H1 (cell line): ENCODE measurements at regions not wholly inside any gene's neighbourhood (a gene's known extent, or its start where the extent isn't known, plus 50 kb on each side); places are given as distances from the start of the nearest gene placed in this dataset.

ENCODE experiments used
- CTCF ChIA-PET: fragments of 300-600 bp; sonication (Branson Sonifier 250); formaldehyde crosslinking; loops from one replicate; lab custom pipeline; 2021; ENCODE audit not compliant: partially characterized antibody; lab: Charles Lee
- POLR2A ChIA-PET: fragments of 300-600 bp; sonication (Branson Sonifier 250); formaldehyde crosslinking; loops from one replicate; lab custom pipeline; 2021; ENCODE audit warnings: inconsistent platforms; ENCODE audit not compliant: partially characterized antibody; lab: Charles Lee
- DNase-seq, 2 experiments: peaks; one replicate each; pipeline versions ENCODE4 v3.0.0 to v3.0.0-alpha.2; 2010 to 2022; ENCODE audit warnings: low spot score in 2 of 2, low read depth in 1 of 2, mixed read lengths in 1 of 2
- FAIRE-seq: peaks from 2 replicates; lab custom pipeline; 2011; peaks lifted over from hg19 to GRCh38; lab: Jason Lieb, UNC
- H2AFZ ChIP-seq: 2 replicates; pipeline ENCODE4 v1.8.1; 2012; ENCODE audit warnings: low read length, inconsistent platforms
- H2AK5ac ChIP-seq: 2 replicates; pipeline ENCODE4 v1.6.1; 2013; ENCODE audit warnings: low read depth, low read length
- H2BK120ac ChIP-seq: replicated peaks from 2 replicates; pipeline ENCODE3; 2013; ENCODE audit warnings: low read depth, low read length, inconsistent platforms
- H2BK12ac ChIP-seq: 2 replicates; pipeline ENCODE4 v1.6.1; 2013; ENCODE audit warnings: low read depth, low read length
- H2BK15ac ChIP-seq: 2 replicates; pipeline ENCODE4 v1.6.1; 2013; ENCODE audit warnings: low read length
- H2BK20ac ChIP-seq: 2 replicates; pipeline ENCODE4 v1.6.1; 2013; ENCODE audit warnings: low read length
- H2BK5ac ChIP-seq: 2 replicates; pipeline ENCODE4 v1.6.1; 2013; ENCODE audit warnings: low read depth, low read length
- H3K14ac ChIP-seq: 2 replicates; pipeline ENCODE4 v1.6.1; 2013; ENCODE audit warnings: inconsistent platforms; ENCODE audit not compliant: insufficient read length
- H3K18ac ChIP-seq: 2 replicates; pipeline ENCODE4 v1.6.1; 2013; ENCODE audit warnings: low read length; ENCODE audit errors: extremely low read depth
- H3K23ac ChIP-seq: 2 replicates; pipeline ENCODE4 v1.6.1; 2013; ENCODE audit warnings: inconsistent platforms; ENCODE audit not compliant: insufficient read length
- H3K23me2 ChIP-seq: 2 replicates; pipeline ENCODE4 v1.6.1; 2013; ENCODE audit warnings: low read depth, low read length
- H3K27ac ChIP-seq: 2 replicates; pipeline ENCODE4 v1.6.1; 2011; ENCODE audit warnings: low read depth, low read length, inconsistent platforms
- H3K27me3 ChIP-seq, 4 experiments: replicated peaks in 1 of 4; 1 replicate in 1 of 4; 2 replicates in 3 of 4; pipeline versions ENCODE4 v1.6.1 to v1.8.1; 2011 to 2013; ENCODE audit warnings: low read length in 3 of 4, mild to moderate bottlenecking in 3 of 4, inconsistent platforms in 2 of 4, mixed read lengths in 2 of 4, moderate library complexity in 1 of 4; ENCODE audit not compliant: control insufficient read depth in 3 of 4, insufficient read depth in 3 of 4; ENCODE audit errors: extremely low read depth in 1 of 4
- H3K36me3 ChIP-seq, 4 experiments: 2 replicates each; pipeline versions ENCODE4 v1.6.1 to v1.8.1; 2011 to 2013; ENCODE audit warnings: mild to moderate bottlenecking in 4 of 4, low read length in 3 of 4, moderate library complexity in 2 of 4, control low read depth in 1 of 4, inconsistent platforms in 1 of 4; ENCODE audit not compliant: insufficient read depth in 4 of 4, control insufficient read depth in 2 of 4
- H3K4ac ChIP-seq: replicated peaks from 2 replicates; pipeline ENCODE3; 2013; ENCODE audit warnings: low read length, low read depth, mixed read lengths, inconsistent platforms; ENCODE audit not compliant: insufficient read length
- H3K4me1 ChIP-seq, 4 experiments: replicated peaks in 1 of 4; 1 replicate in 1 of 4; 2 replicates in 3 of 4; pipeline versions ENCODE4 v1.6.1 to v1.8.1; 2011 to 2013; ENCODE audit warnings: low read length in 3 of 4, inconsistent platforms in 2 of 4, mixed read lengths in 1 of 4; ENCODE audit not compliant: insufficient read depth in 4 of 4, control insufficient read depth in 3 of 4
- H3K4me2 ChIP-seq, 2 experiments: 2 replicates each; pipeline versions ENCODE4 v1.6.1 to v1.8.1; 2011 to 2013; ENCODE audit warnings: low read depth in 2 of 2, low read length in 2 of 2, control low read depth in 1 of 2, inconsistent platforms in 1 of 2, mild to moderate bottlenecking in 1 of 2; ENCODE audit not compliant: insufficient read depth in 1 of 2
- H3K4me3 ChIP-seq, 4 experiments: fragments of 200-600, 300-600 bp in 1 of 4; sonication (generic), shearing (Covaris generic), sonication (Bioruptor Twin) in 1 of 4; 2 replicates each; pipeline versions ENCODE4 v1.5.1 to v1.8.1; 2011 to 2016; ENCODE audit warnings: low read length in 4 of 4, low read depth in 3 of 4, control low read depth in 2 of 4, inconsistent platforms in 2 of 4, mild to moderate bottlenecking in 2 of 4, mixed read lengths in 1 of 4, moderate library complexity in 1 of 4; ENCODE audit not compliant: insufficient read depth in 2 of 4; ENCODE audit errors: extremely low read depth in 1 of 4
- H3K56ac ChIP-seq: replicated peaks from 2 replicates; pipeline ENCODE3; 2013; ENCODE audit warnings: low read depth, mild to moderate bottlenecking, mixed read lengths, low read length, inconsistent platforms; ENCODE audit not compliant: insufficient read length
- H3K79me1 ChIP-seq: 2 replicates; pipeline ENCODE4 v1.6.1; 2013; ENCODE audit warnings: low read depth, low read length, control low read depth
- H3K79me2 ChIP-seq, 2 experiments: 2 replicates each; pipeline versions ENCODE4 v1.6.1 to v1.8.1; 2012 to 2013; ENCODE audit warnings: low read length in 2 of 2, mild to moderate bottlenecking in 2 of 2, inconsistent platforms in 1 of 2; ENCODE audit not compliant: insufficient read depth in 2 of 2, control insufficient read depth in 1 of 2
- H3K9ac ChIP-seq, 4 experiments: replicated peaks in 1 of 4; 1 replicate in 1 of 4; 2 replicates in 3 of 4; pipeline versions ENCODE4 v1.6.1 to v1.8.1; 2011 to 2013; ENCODE audit warnings: low read depth in 3 of 4, low read length in 3 of 4, control low read depth in 2 of 4, mild to moderate bottlenecking in 2 of 4, moderate library complexity in 2 of 4, inconsistent platforms in 1 of 4; ENCODE audit errors: extremely low read depth in 1 of 4
- H3K9me3 ChIP-seq, 2 experiments: 2 replicates each; pipeline versions ENCODE4 v1.6.1 to v1.8.1; 2012 to 2013; ENCODE audit warnings: mild to moderate bottlenecking in 2 of 2, moderate library complexity in 2 of 2, control low read depth in 1 of 2, inconsistent platforms in 1 of 2, low read depth in 1 of 2, low read length in 1 of 2, mixed read lengths in 1 of 2; ENCODE audit not compliant: insufficient read depth in 2 of 2
- H4K20me1 ChIP-seq, 2 experiments: replicated peaks in 1 of 2; 2 replicates each; pipeline versions ENCODE3 to v1.8.1; 2011 to 2013; ENCODE audit warnings: inconsistent platforms in 2 of 2, low read length in 2 of 2, mild to moderate bottlenecking in 1 of 2; ENCODE audit not compliant: insufficient read depth in 2 of 2, control insufficient read depth in 1 of 2
- H4K5ac ChIP-seq: 2 replicates; pipeline ENCODE4 v1.6.1; 2013; ENCODE audit warnings: low read length, low read depth, mixed read lengths, inconsistent platforms; ENCODE audit not compliant: insufficient read length
- H4K8ac ChIP-seq: 2 replicates; pipeline ENCODE4 v1.8.0; 2013; ENCODE audit warnings: mild to moderate bottlenecking, moderate library complexity, low read length, inconsistent platforms; ENCODE audit not compliant: insufficient read depth; ENCODE audit errors: extremely low read depth
- H4K91ac ChIP-seq: replicated peaks from 2 replicates; pipeline ENCODE3; 2013; ENCODE audit warnings: low read length, mixed read lengths, inconsistent platforms; ENCODE audit not compliant: insufficient read length
- ASH2L ChIP-seq: fragments of 200-600, 300-600 bp; sonication (generic); IDR thresholded peaks from one replicate; pipeline ENCODE4 v1.7.1; 2017; ENCODE audit warnings: low read length
- CEBPB ChIP-seq: IDR thresholded peaks from 2 replicates; pipeline ENCODE4 v1.6.1; 2012; ENCODE audit warnings: low read depth, low read length
- RXRA ChIP-seq: IDR thresholded peaks from 2 replicates; pipeline ENCODE4 v1.6.1; 2011; ENCODE audit warnings: low read depth, mild to moderate bottlenecking, low read length, moderate library complexity; ENCODE audit not compliant: insufficient read depth
- TEAD4 ChIP-seq: IDR thresholded peaks from 2 replicates; pipeline ENCODE4 v1.6.1; 2012; ENCODE audit warnings: low read depth, low read length, inconsistent platforms, mixed read lengths
- USF2 ChIP-seq: IDR thresholded peaks from 2 replicates; pipeline ENCODE4 v1.6.1; 2011; ENCODE audit warnings: low read length, improper control_type of control experiment
- WGBS, 2 experiments: shearing (Covaris generic) in 1 of 2; methylation state at CpG; one replicate each; pipeline versions ENCODE4 v1.1.6 to v1.1.7; 2013 to 2015; ENCODE audit warnings: low lambda C conversion rate in 2 of 2, mixed read lengths in 2 of 2, inconsistent platforms in 1 of 2, low coverage in 1 of 2, missing lambda C conversion rate in 1 of 2; ENCODE audit not compliant: insufficient replicate concordance in 2 of 2, insufficient coverage in 1 of 2, insufficient read length in 1 of 2; ENCODE audit errors: extremely low coverage in 1 of 2, missing lambda C conversion rate in 1 of 2; 5-methylcytosine and 5-hydroxymethylcytosine counted together

GRCh38 chr6:121885399-121886152 lies 450.1 kb downstream of the GJA1 start:
- no peak overlapping the region for H3K9ac ChIP-seq
- CTCF ChIA-PET, result interaction anchor here (1.1 kb wide), 2 partner anchors 34 to 35 kb away, joined by 3 to 4 read pairs; no protein-coding TSS in a partner anchor

More at GRCh38 chr6:121885399-121886152, 450.1 kb downstream of the GJA1 start:
- H2BK5ac ChIP-seq, result no peak overlapping the region
- H4K8ac ChIP-seq, result no peak overlapping the region
- H3K14ac ChIP-seq, result no peak overlapping the region
- H3K18ac ChIP-seq, result no peak overlapping the region
- H3K4me2 ChIP-seq, result no peak overlapping the region
- no peak overlapping the region for H3K4me3 ChIP-seq
- no peak overlapping the region for H2BK20ac ChIP-seq
- no peaks in the 10 kb centered on the region for H3K23me2 ChIP-seq
- DNase-seq (no peak), FAIRE-seq (no peak)
- no peak overlapping the region for H2AK5ac ChIP-seq
- no peak overlapping the region for H2BK12ac ChIP-seq
- no peak overlapping the region for H4K5ac ChIP-seq
- no peak overlapping the region for H2BK15ac ChIP-seq
- H3K27me3 ChIP-seq, result no peaks in the 10 kb centered on the region
- no peaks in the 10 kb centered on the region for H3K79me2 ChIP-seq
- H3K9me3 ChIP-seq, result no peaks in the 10 kb centered on the region
- no peak overlapping the region for H2AFZ ChIP-seq
- WGBS, 2 experiments, result 96% methylated on average over 3 of the region's 3 CpGs; no CpG with 5 or more reads in 1 of the 2 experiments
- H3K36me3 ChIP-seq, result no peaks in the 10 kb centered on the region
- no peaks in the 10 kb centered on the region for H4K20me1 ChIP-seq
- no peak overlapping the region for H3K27ac ChIP-seq
- no peak overlapping the region for H3K56ac ChIP-seq
- no peak overlapping the region for H3K4ac ChIP-seq
- H2BK120ac ChIP-seq, result no peak overlapping the region
- H3K79me1 ChIP-seq, result no peaks in the 10 kb centered on the region
- POLR2A ChIA-PET, result no interaction called here
- no peak overlapping the region for H3K23ac ChIP-seq
- H4K91ac ChIP-seq, result no peak overlapping the region
- peaks cover 0 to 7% (median 1%) of the 10 kb centered on the region in 4 experiments; a peak in 2 of 7 replicates for H3K4me1 ChIP-seq
- TF ChIP-seq CEBPB (peak; percentile 34; the same call in 1 of the 2 replicates), RXRA (no peak), USF2 (no peak), TEAD4 (no peak), ASH2L (no peak)
